Liver (tissue), 8 donors: ENCODE measurements at regions not wholly inside any gene's neighbourhood (a gene's known extent, or its start where the extent isn't known, plus 50 kb on each side); places are given as distances from the start of the nearest gene placed in this dataset.

Experiments
- DNase-seq: peaks from one replicate; pipeline ENCODE4 v3.0.0-alpha.2; 2017; ENCODE audit warnings: low spot score
- H3K27ac ChIP-seq, 2 donors: one replicate each; pipeline ENCODE4 v1.7.0; 2013; ENCODE audit warnings: inconsistent platforms in 2 of 2, low read length in 2 of 2, control low read depth in 1 of 2, low read depth in 1 of 2, mild to moderate bottlenecking in 1 of 2
- H3K27me3 ChIP-seq, 4 donors: one replicate each; pipeline versions ENCODE4 v1.6.1 to v1.7.0; 2013; ENCODE audit warnings: low read length in 3 of 4, inconsistent platforms in 1 of 4, mild to moderate bottlenecking in 1 of 4, moderate library complexity in 1 of 4; ENCODE audit not compliant: control insufficient read depth in 4 of 4, insufficient read depth in 4 of 4
- H3K36me3 ChIP-seq, 4 donors: one replicate each; pipeline versions ENCODE4 v1.6.1 to v1.7.0; 2013; ENCODE audit warnings: low read length in 3 of 4, mild to moderate bottlenecking in 3 of 4, low read depth in 1 of 4, moderate library complexity in 1 of 4; ENCODE audit not compliant: control insufficient read depth in 4 of 4, insufficient read depth in 3 of 4
- H3K4me1 ChIP-seq, 4 donors: one replicate each; pipeline versions ENCODE4 v1.6.1 to v1.7.0; 2013; ENCODE audit warnings: low read length in 3 of 4, mild to moderate bottlenecking in 3 of 4, moderate library complexity in 1 of 4; ENCODE audit not compliant: control insufficient read depth in 4 of 4, insufficient read depth in 4 of 4
- H3K4me3 ChIP-seq, 3 donors: one replicate each; pipeline versions ENCODE4 v1.6.1 to v1.7.0; 2013; ENCODE audit warnings: low read length in 3 of 3, control low read depth in 1 of 3, low read depth in 1 of 3, mild to moderate bottlenecking in 1 of 3
- H3K9ac ChIP-seq, 2 donors: one replicate each; pipeline ENCODE4 v1.7.0; 2013; ENCODE audit warnings: low read length in 2 of 2, mild to moderate bottlenecking in 2 of 2, moderate library complexity in 2 of 2, control low read depth in 1 of 2, low read depth in 1 of 2
- H3K9me3 ChIP-seq, 4 donors: one replicate each; pipeline versions ENCODE4 v1.6.1 to v1.7.0; 2013; ENCODE audit warnings: low read length in 3 of 4; ENCODE audit not compliant: control insufficient read depth in 4 of 4
- ATF3 ChIP-seq: IDR thresholded peaks from 2 replicates; pipeline ENCODE4 v1.6.1; 2016; ENCODE audit warnings: antibody characterized with exemption
- CTCF ChIP-seq: fragments of 150-350 bp; IDR thresholded peaks from 2 replicates; pipeline ENCODE4 v1.5.1; 2017; ENCODE audit warnings: improper control_type of control experiment, low read depth, low read length; ENCODE audit not compliant: missing input control
- EGR1 ChIP-seq, 2 donors: IDR thresholded peaks; 2 replicates each; pipeline ENCODE4 v1.6.1; 2016 to 2018; ENCODE audit warnings: antibody characterized with exemption in 2 of 2, low read depth in 2 of 2
- FOXA1 ChIP-seq: IDR thresholded peaks from 2 replicates; pipeline ENCODE4 v1.6.1; 2016; ENCODE audit warnings: antibody characterized with exemption
- FOXA2 ChIP-seq: IDR thresholded peaks from 2 replicates; pipeline ENCODE4 v1.6.1; 2016; ENCODE audit warnings: antibody characterized with exemption
- GABPA ChIP-seq, 2 donors: IDR thresholded peaks in 1 of 2; conservative IDR thresholded peaks in 1 of 2; 2 replicates each; pipeline ENCODE4 v1.6.1; 2016; ENCODE audit warnings: antibody characterized with exemption in 2 of 2, mild to moderate bottlenecking in 1 of 2, moderate library complexity in 1 of 2
- HNF4A ChIP-seq, 2 donors: conservative IDR thresholded peaks; 2 replicates each; pipeline ENCODE4 v1.6.1; 2016; ENCODE audit warnings: antibody characterized with exemption in 2 of 2, mild to moderate bottlenecking in 2 of 2
- HNF4G ChIP-seq: IDR thresholded peaks from 2 replicates; pipeline ENCODE4 v1.6.1; 2016; ENCODE audit warnings: antibody characterized with exemption
- JUND ChIP-seq, 2 donors: IDR thresholded peaks; 2 replicates each; pipeline ENCODE4 v1.6.1; 2016; ENCODE audit warnings: antibody characterized with exemption in 2 of 2
- MAX ChIP-seq: IDR thresholded peaks from 2 replicates; pipeline ENCODE4 v1.6.1; 2016; ENCODE audit warnings: antibody characterized with exemption
- RAD21 ChIP-seq, 2 donors: IDR thresholded peaks; 2 replicates each; pipeline ENCODE4 v1.6.1; 2016; ENCODE audit warnings: antibody characterized with exemption in 2 of 2, mild to moderate bottlenecking in 2 of 2
- REST ChIP-seq: IDR thresholded peaks from 2 replicates; pipeline ENCODE4 v1.6.1; 2016; ENCODE audit warnings: antibody characterized with exemption, mild to moderate bottlenecking
- SP1 ChIP-seq: IDR thresholded peaks from 2 replicates; pipeline ENCODE4 v1.6.1; 2018; ENCODE audit warnings: antibody characterized with exemption, mild to moderate bottlenecking
- TAF1 ChIP-seq: conservative IDR thresholded peaks from 2 replicates; pipeline ENCODE4 v1.6.1; 2016; ENCODE audit warnings: antibody characterized with exemption, mild to moderate bottlenecking
- ZBTB33 ChIP-seq: IDR thresholded peaks from 2 replicates; pipeline ENCODE4 v1.6.1; 2016; ENCODE audit warnings: antibody characterized with exemption
- WGBS: extraction: QIAGEN DNeasy Blood & Tissue Kit; methylation state at CpG from one replicate; pipeline ENCODE4 v1.1.7; 2013; 5-methylcytosine and 5-hydroxymethylcytosine counted together
- donor health status: healthy.
- donor health status: healthy.
- donor health status: healthy.
- donor health status: healthy.
- donor health status: healthy.

- no peak for DNase-seq
- no peaks in the 10 kb centered on the region for H3K4me1 ChIP-seq
- WGBS: 79% methylated on average over 9 of the region's 9 CpGs
- no peak overlapping the region for H3K4me3 ChIP-seq
- H3K27ac ChIP-seq: no peak overlapping the region
- TF ChIP-seq GABPA (IDR thresholded peaks at IDR 0.05 in 1 of 2, conservative IDR thresholded peaks at IDR 0.05 in 1 of 2) (no peak), SP1 (no peak), FOXA1 (no peak), RAD21 (IDR thresholded peaks at IDR 0.05) (no peak), HNF4A (conservative IDR thresholded peaks at IDR 0.05) (no peak), MAX (no peak), HNF4G (no peak), JUND (IDR thresholded peaks at IDR 0.05) (no peak), CTCF (no peak), TAF1 (no peak), FOXA2 (no peak), ZBTB33 (no peak), ATF3 (no peak), REST (no peak), EGR1 (IDR thresholded peaks at IDR 0.05; ENCODE audit: low read depth in 2 of 2) (no peak)
- no peaks in the 10 kb centered on the region for H3K27me3 ChIP-seq
- H3K9me3 ChIP-seq: peaks cover 0 to 3% (median 0%) of the 10 kb centered on the region in 4 donors
- H3K9ac ChIP-seq: no peak overlapping the region
- no peaks in the 10 kb centered on the region for H3K36me3 ChIP-seq
These were observed 229.3 kb downstream of the BRD1 start for GRCh38 chr22:49598338-49598737.

GRCh38 chr22:49597428-49598039, 230.1 kb downstream of the BRD1 start:
- H3K27ac ChIP-seq: no peak overlapping the region
- H3K36me3 ChIP-seq: no peaks in the 10 kb centered on the region
- H3K9ac ChIP-seq: no peak overlapping the region
- 68% methylated on average over 2 of the region's 2 CpGs for WGBS
- no peaks in the 10 kb centered on the region for H3K27me3 ChIP-seq
- no peak for DNase-seq
- H3K4me1 ChIP-seq: no peaks in the 10 kb centered on the region
- H3K4me3 ChIP-seq: no peak overlapping the region
- peaks cover 0 to 3% (median 0%) of the 10 kb centered on the region in 4 donors for H3K9me3 ChIP-seq
- TF ChIP-seq REST (no peak), TAF1 (no peak), ATF3 (no peak), JUND (IDR thresholded peaks at IDR 0.05) (no peak), FOXA2 (no peak), RAD21 (IDR thresholded peaks at IDR 0.05) (no peak), MAX (no peak), CTCF (no peak), HNF4A (conservative IDR thresholded peaks at IDR 0.05) (no peak), GABPA (IDR thresholded peaks at IDR 0.05 in 1 of 2, conservative IDR thresholded peaks at IDR 0.05 in 1 of 2) (no peak)
